T-cell (primary cell): ENCODE measurements at regions not wholly inside any gene's neighbourhood (a gene's known extent, or its start where the extent isn't known, plus 50 kb on each side); places are given as distances from the start of the nearest gene placed in this dataset.

Experiments used
- ATAC-seq, 4 experiments: fragments of 200-7000 bp in 3 of 4; fragments of 150-1000 bp in 1 of 4; cut with Tn5 transposase; replicated peaks in 1 of 4; 1 replicate in 3 of 4; 2 replicates in 1 of 4; pipeline ENCODE4 v1.10.0; 2021; ENCODE audit warnings: moderate library complexity in 3 of 4, mild to moderate bottlenecking in 2 of 4, moderate number of reproducible peaks in 1 of 4
- CTCF ChIA-PET, 2 donors: fragments of 300-600 bp; sonication (Branson Sonifier 250); formaldehyde crosslinking; loops; one replicate each; lab custom pipeline; 2022; ENCODE audit warnings: antibody characterized with exemption in 2 of 2; lab: Charles Lee
- POLR2A ChIA-PET, 2 donors: fragments of 300-600 bp; sonication (Branson Sonifier 250); formaldehyde crosslinking; loops; one replicate each; lab custom pipeline; 2022; ENCODE audit warnings: antibody characterized with exemption in 2 of 2; lab: Charles Lee
- DNase-seq, 35 experiments: peaks; one replicate each; pipeline versions ENCODE4 v3.0.0 to v3.0.0-alpha.2; 2013 to 2023
- H3K27ac ChIP-seq: one replicate; pipeline ENCODE4 v1.5.1; 2013; ENCODE audit warnings: low read length
- H3K27me3 ChIP-seq, 2 experiments: replicated peaks in 1 of 2; 1 replicate in 1 of 2; 2 replicates in 1 of 2; pipeline versions ENCODE4 v1.6.1 to v1.7.0; 2013; ENCODE audit warnings: low read length in 1 of 2, mixed read lengths in 1 of 2; ENCODE audit not compliant: control insufficient read depth in 2 of 2, insufficient read depth in 2 of 2; ENCODE audit errors: extremely low read depth in 1 of 2
- H3K36me3 ChIP-seq, 2 donors: 1 replicate in 1 of 2; 2 replicates in 1 of 2; pipeline versions ENCODE4 v1.6.1 to v1.7.0; 2013; ENCODE audit warnings: low read length in 1 of 2; ENCODE audit not compliant: control insufficient read depth in 2 of 2, insufficient read depth in 1 of 2; ENCODE audit errors: extremely low read depth in 1 of 2
- H3K4me1 ChIP-seq, 2 experiments: 1 replicate in 1 of 2; 2 replicates in 1 of 2; pipeline versions ENCODE4 v1.6.1 to v1.7.0; 2013; ENCODE audit warnings: low read length in 2 of 2, mixed read lengths in 1 of 2; ENCODE audit not compliant: insufficient read depth in 2 of 2, control insufficient read depth in 1 of 2; ENCODE audit errors: extremely low read depth in 1 of 2
- H3K4me3 ChIP-seq, 2 donors: 1 replicate in 1 of 2; 2 replicates in 1 of 2; pipeline versions ENCODE4 v1.5.1 to v1.7.0; 2013; ENCODE audit warnings: mild to moderate bottlenecking in 2 of 2, low read length in 1 of 2, moderate library complexity in 1 of 2; ENCODE audit not compliant: control insufficient read depth in 1 of 2; ENCODE audit errors: extremely low read depth in 1 of 2
- H3K9me3 ChIP-seq: 2 replicates; pipeline ENCODE4 v1.7.0; 2013
- H3K27ac Mint-ChIP-seq, 2 donors: one replicate each; pipeline ENCODE4 v1.8.0; 2020 to 2021; ENCODE audit warnings: mild to moderate bottlenecking in 2 of 2, mixed read lengths in 2 of 2
- H3K27me3 Mint-ChIP-seq, 2 donors: one replicate each; pipeline ENCODE4 v1.8.0; 2021 to 2022; ENCODE audit warnings: mixed read lengths in 2 of 2
- H3K36me3 Mint-ChIP-seq: one replicate; pipeline ENCODE4 v1.8.0; 2021; ENCODE audit warnings: mixed read lengths
- H3K4me1 Mint-ChIP-seq, 3 donors: one replicate each; pipeline ENCODE4 v1.8.0; 2020 to 2022; ENCODE audit warnings: mixed read lengths in 3 of 3, mild to moderate bottlenecking in 1 of 3
- H3K4me3 Mint-ChIP-seq, 3 donors: one replicate each; pipeline ENCODE4 v1.8.0; 2020 to 2022; ENCODE audit warnings: mild to moderate bottlenecking in 3 of 3, mixed read lengths in 3 of 3, moderate library complexity in 3 of 3
- H3K9me3 Mint-ChIP-seq, 3 donors: one replicate each; pipeline ENCODE4 v1.8.0; 2020 to 2022; ENCODE audit warnings: mixed read lengths in 3 of 3
- WGBS: methylation state at CpG from one replicate; pipeline ENCODE4 v1.1.5; 2013; ENCODE audit warnings: missing lambda C conversion rate; ENCODE audit not compliant: insufficient coverage; 5-methylcytosine and 5-hydroxymethylcytosine counted together

GRCh38 chrX:39903343-39903742 lies 194.4 kb downstream of the BCOR start:
- Mint-ChIP-seq H3K27ac (no peak overlapping the region), H3K27me3 (peaks cover 0 to 4% of the 10 kb centered on the region in 2 donors), H3K4me1 (no peaks in the 10 kb centered on the region), H3K36me3 (no peaks in the 10 kb centered on the region), H3K9me3 (no peaks in the 10 kb centered on the region), H3K4me3 (no peak overlapping the region)
- WGBS, result 18% methylated on average over 2 of the region's 3 CpGs
- Histone ChIP-seq H3K36me3 (no peaks in the 10 kb centered on the region), H3K27me3 (peaks cover 0 to 4% of the 10 kb centered on the region in 2 experiments), H3K4me1 (no peaks in the 10 kb centered on the region), H3K27ac (no peak overlapping the region), H3K4me3 (no peak overlapping the region), H3K9me3 (no peaks in the 10 kb centered on the region)
- ChIA-PET POLR2A (no interaction called here), CTCF (no interaction called here)
- ATAC-seq (no peak), DNase-seq (no peak)

DNA sequence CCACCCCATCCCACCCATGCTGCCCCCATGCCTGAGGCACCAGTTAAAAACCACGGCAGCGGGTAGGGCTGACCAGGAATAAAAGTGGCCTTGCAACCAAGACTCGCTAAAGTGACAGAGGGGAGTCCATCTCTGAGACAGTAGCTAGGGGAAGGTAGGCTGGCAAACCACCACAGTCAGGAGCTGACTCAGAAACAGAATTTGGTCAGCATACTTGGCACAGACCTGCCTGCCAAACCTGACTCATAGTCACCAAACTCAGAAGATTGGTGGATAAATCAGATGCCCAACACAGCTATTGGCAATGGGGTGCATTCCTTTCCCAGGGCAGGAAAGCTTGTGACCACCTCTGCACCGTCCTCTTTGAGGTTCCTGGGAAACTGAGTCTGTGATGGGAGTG lies 193.8 kb downstream of the BCOR start:
- H3K27ac Mint-ChIP-seq, result no peak overlapping the region
- no peaks in the 10 kb centered on the region for H3K36me3 Mint-ChIP-seq
- H3K27me3 Mint-ChIP-seq, result peaks cover 0 to 8% of the 10 kb centered on the region in 2 donors
- WGBS, result no CpG with 5 or more reads among the region's 4 CpGs
- POLR2A ChIA-PET, result no interaction called here
- Histone ChIP-seq H3K27ac (no peak overlapping the region), H3K27me3 (peaks cover 0 to 4% of the 10 kb centered on the region in 2 experiments), H3K9me3 (no peaks in the 10 kb centered on the region), H3K4me3 (no peak overlapping the region), H3K4me1 (no peaks in the 10 kb centered on the region), H3K36me3 (no peaks in the 10 kb centered on the region)
- no peaks in the 10 kb centered on the region for H3K9me3 Mint-ChIP-seq
- H3K4me1 Mint-ChIP-seq, result no peaks in the 10 kb centered on the region
- CTCF ChIA-PET, result no interaction called here
- ATAC-seq (no peak), DNase-seq (no peak)
- H3K4me3 Mint-ChIP-seq, result no peak overlapping the region

DNA sequence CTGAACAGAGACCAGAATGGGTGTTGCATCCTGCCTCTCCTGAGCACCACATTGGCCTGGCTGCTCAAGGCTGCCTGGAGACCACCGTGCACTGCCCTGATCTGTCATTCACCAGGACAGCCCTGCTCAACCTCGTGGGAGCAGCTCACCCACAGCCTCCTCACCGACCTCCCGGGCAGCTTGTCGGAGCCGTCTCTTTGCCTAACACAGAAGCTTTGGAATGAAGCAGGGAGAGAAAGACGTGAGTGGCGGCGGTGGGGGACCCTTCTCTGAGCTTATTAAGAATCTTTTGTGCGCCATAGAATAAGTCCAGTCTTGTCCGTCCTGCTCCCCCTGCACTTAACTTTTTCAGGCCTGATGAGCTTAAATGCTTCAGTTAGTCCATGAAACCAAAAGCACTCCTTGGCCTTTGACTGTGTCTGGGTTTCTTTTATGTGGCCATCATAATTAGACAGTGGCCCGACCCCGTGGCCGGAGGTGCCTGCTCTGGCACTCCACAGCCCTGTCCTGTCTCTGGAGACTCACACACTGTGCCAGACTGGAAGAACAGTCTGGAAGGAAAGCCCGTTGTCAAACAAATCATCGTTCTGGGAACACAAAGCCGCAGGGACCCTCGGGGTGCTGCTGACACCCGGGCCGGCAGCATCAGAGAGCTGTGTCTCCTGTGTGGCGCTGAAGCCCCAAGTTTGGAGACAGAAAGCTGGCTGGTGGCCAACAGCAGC lies 192.8 kb downstream of the BCOR start:
- CTCF ChIA-PET, result interaction anchor here in 1 of 2 donors (0.6 kb wide), 1 partner anchor 252 kb away, joined by 3 read pairs; no protein-coding TSS in a partner anchor
- peaks cover 0 to 4% of the 10 kb centered on the region in 2 experiments for H3K27me3 ChIP-seq
- Mint-ChIP-seq H3K36me3 (no peaks in the 10 kb centered on the region), H3K4me1 (peaks cover 0 to 5% (median 0%) of the 10 kb centered on the region in 3 donors), H3K27me3 (peaks cover 0 to 11% of the 10 kb centered on the region in 2 donors), H3K9me3 (no peaks in the 10 kb centered on the region), H3K4me3 (no peak overlapping the region), H3K27ac (no peak overlapping the region)
- H3K4me1 ChIP-seq, result no peaks in the 10 kb centered on the region
- no peaks in the 10 kb centered on the region for H3K9me3 ChIP-seq
- no peak overlapping the region for H3K4me3 ChIP-seq
- POLR2A ChIA-PET, result no interaction called here
- H3K36me3 ChIP-seq, result no peaks in the 10 kb centered on the region
- WGBS, result 75% methylated on average over 11 of the region's 21 CpGs
- DNase-seq, result no peak
- H3K27ac ChIP-seq, result no peak overlapping the region
- ATAC-seq, result no peak

DNA sequence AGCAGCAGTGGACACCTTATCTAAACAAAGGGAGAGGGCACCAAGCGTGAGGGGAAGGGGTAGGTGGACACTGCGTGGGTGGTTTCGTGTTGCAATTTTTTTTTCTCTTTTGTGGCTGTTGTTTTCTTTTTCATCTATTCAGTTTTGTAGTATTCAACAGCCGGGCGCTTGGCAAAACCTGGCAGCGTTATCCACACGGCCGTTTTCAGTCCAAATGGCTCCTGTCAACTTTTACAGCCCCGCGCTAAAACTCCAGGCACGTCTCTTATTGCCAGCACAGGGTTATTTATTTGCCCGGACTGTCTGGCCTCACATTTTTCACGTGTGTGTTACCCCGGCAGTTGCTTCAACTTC lies 192.2 kb downstream of the BCOR start:
- H3K4me3 ChIP-seq, result no peak overlapping the region
- H3K27ac ChIP-seq, result no peak overlapping the region
- Mint-ChIP-seq H3K4me1 (peaks cover 0 to 5% (median 0%) of the 10 kb centered on the region in 3 donors), H3K27me3 (peaks cover 0 to 11% of the 10 kb centered on the region in 2 donors), H3K4me3 (no peak overlapping the region), H3K27ac (no peak overlapping the region), H3K36me3 (no peaks in the 10 kb centered on the region), H3K9me3 (no peaks in the 10 kb centered on the region)
- CTCF ChIA-PET, result no interaction called here
- ATAC-seq (no peak), DNase-seq (no peak)
- H3K9me3 ChIP-seq, result no peaks in the 10 kb centered on the region
- no peaks in the 10 kb centered on the region for H3K36me3 ChIP-seq
- no peaks in the 10 kb centered on the region for H3K4me1 ChIP-seq
- POLR2A ChIA-PET, result no interaction called here
- peaks cover 0 to 1% of the 10 kb centered on the region in 2 experiments for H3K27me3 ChIP-seq
- WGBS, result 71% methylated on average over 11 of the region's 14 CpGs

DNA sequence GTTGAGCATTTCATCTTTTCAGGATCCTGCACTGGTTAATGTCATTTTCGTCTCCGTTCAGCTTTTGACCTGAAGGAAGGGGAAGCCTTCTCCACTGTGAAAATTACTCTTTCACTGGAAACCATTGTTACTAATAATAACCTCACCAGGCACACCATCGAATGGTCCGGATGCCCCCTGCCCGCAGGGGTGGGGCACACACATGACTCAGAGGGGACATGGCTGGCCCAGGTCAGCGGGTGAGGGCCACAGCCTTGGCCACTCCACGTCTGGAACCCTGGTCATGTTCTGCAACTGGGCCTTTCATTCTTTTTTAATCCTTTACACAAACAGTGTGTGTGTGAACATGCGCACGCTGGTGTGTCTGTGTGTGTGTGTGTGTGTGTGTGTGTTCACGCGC lies 191.8 kb downstream of the BCOR start:
- Mint-ChIP-seq H3K9me3 (no peaks in the 10 kb centered on the region), H3K36me3 (no peaks in the 10 kb centered on the region), H3K27me3 (peaks cover 0 to 11% of the 10 kb centered on the region in 2 donors), H3K4me3 (no peak overlapping the region), H3K4me1 (peaks cover 0 to 5% (median 0%) of the 10 kb centered on the region in 3 donors), H3K27ac (no peak overlapping the region)
- POLR2A ChIA-PET, result no interaction called here
- Histone ChIP-seq H3K9me3 (no peaks in the 10 kb centered on the region), H3K27me3 (no peaks in the 10 kb centered on the region), H3K27ac (no peak overlapping the region), H3K4me1 (no peaks in the 10 kb centered on the region), H3K4me3 (no peak overlapping the region), H3K36me3 (no peaks in the 10 kb centered on the region)
- CTCF ChIA-PET, result no interaction called here
- 100% methylated on average over 1 of the region's 11 CpGs for WGBS
- ATAC-seq, result no peak
- DNase-seq, result no peak

- no peak for DNase-seq
- Histone ChIP-seq H3K36me3 (no peaks in the 10 kb centered on the region), H3K4me3 (no peak overlapping the region), H3K9me3 (no peaks in the 10 kb centered on the region), H3K4me1 (no peaks in the 10 kb centered on the region), H3K27me3 (no peaks in the 10 kb centered on the region), H3K27ac (no peak overlapping the region)
- Mint-ChIP-seq H3K9me3 (no peaks in the 10 kb centered on the region), H3K27ac (no peak overlapping the region), H3K4me1 (peaks cover 0 to 5% (median 0%) of the 10 kb centered on the region in 3 donors), H3K36me3 (no peaks in the 10 kb centered on the region), H3K4me3 (no peak overlapping the region), H3K27me3 (peaks cover 0 to 10% of the 10 kb centered on the region in 2 donors)
- POLR2A ChIA-PET, result no interaction called here
- ATAC-seq, result no peak
- CTCF ChIA-PET, result no interaction called here
- WGBS, result 81% methylated on average over 8 of the region's 16 CpGs
These were observed 189.6 kb downstream of the BCOR start for GRCh38 chrX:39907964-39908661.
